GM13977 (cell line): ENCODE measurements at regions not wholly inside any gene's neighbourhood (a gene's known extent, or its start where the extent isn't known, plus 50 kb on each side); places are given as distances from the start of the nearest gene placed in this dataset.
A peak's percentile ranks its signal among the peaks of the same experiment; 100 is the strongest.
"Not testable (repeated sequence)": the region's sequence is repeated elsewhere in the genome, so short reads cannot be mapped to it uniquely, and the experiment has no call there.

ENCODE experiments used
- DNase-seq: peaks from one replicate; pipeline ENCODE4 v3.0.0; 2012; ENCODE audit warnings: low spot score
- in situ Hi-C: fragments of 300-500 bp; cut with MboI; formaldehyde crosslinking; loops from one replicate; pipeline ENCODE4 v1.12.0; 2022; ENCODE audit warnings: low sequenced_read_pairs, low pct_unique_long_range_greater_than_20kb, mixed read lengths, inconsistent platforms; ENCODE audit not compliant: unreplicated experiment
- TF ChIP-seq, protein P1 (sequence below): IDR thresholded peaks from 2 replicates; pipeline ENCODE4 v1.5.1; 2012; ENCODE audit warnings: mild to moderate bottlenecking, control low read depth; ENCODE audit not compliant: insufficient read depth; ENCODE audit errors: extremely low read depth, missing control alignments

DNA sequence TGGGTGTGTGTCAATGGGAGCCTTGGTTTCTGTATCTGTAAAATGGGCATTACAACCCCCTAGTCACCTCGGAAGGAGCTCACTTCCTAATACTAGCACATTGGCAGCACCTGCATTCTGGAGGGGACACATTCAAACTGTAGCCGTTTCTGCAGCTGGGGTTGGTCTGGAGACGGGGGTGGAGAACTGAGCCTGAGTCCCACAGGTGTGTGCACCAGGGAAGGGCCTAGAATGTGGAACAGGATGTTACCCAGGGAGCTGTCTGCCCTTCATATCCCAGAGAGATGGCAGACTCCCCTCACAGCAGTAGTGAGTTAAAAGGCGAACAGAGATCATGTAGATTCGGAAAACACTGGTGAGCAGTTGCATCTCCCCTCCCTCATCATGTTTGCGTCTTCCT is 272.8 kb upstream of the ZNF32 start:
- in situ Hi-C loops, result no loop called here
- TF ChIP-seq, protein P1, sequence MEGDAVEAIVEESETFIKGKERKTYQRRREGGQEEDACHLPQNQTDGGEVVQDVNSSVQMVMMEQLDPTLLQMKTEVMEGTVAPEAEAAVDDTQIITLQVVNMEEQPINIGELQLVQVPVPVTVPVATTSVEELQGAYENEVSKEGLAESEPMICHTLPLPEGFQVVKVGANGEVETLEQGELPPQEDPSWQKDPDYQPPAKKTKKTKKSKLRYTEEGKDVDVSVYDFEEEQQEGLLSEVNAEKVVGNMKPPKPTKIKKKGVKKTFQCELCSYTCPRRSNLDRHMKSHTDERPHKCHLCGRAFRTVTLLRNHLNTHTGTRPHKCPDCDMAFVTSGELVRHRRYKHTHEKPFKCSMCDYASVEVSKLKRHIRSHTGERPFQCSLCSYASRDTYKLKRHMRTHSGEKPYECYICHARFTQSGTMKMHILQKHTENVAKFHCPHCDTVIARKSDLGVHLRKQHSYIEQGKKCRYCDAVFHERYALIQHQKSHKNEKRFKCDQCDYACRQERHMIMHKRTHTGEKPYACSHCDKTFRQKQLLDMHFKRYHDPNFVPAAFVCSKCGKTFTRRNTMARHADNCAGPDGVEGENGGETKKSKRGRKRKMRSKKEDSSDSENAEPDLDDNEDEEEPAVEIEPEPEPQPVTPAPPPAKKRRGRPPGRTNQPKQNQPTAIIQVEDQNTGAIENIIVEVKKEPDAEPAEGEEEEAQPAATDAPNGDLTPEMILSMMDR, result no peak
- DNase-seq, result no peak

DNA sequence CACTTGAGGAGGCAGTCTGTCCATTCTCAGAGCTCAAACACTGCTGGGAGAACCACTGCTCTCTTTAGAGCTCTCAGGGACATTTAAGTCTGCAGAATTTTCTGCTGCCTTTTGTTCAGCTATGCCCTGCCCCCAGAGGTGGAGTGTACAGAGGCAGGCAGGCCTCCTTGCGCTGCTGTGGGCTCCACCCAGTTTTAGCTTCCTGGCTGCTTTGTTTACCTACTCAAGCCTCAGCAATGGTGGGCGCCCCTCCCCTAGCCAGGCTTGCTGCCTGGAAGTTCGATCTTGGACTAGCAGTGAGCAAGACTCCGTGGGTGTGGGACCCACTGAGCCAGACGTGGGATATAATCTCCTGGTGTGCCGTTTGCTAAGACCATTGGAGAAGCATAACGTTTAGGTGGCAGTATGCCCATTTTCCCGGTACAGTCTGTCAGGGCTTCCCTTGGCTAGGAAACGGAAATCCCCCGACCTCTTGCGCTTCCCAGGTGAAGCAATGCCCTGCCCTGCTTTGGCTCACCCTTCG is 271.6 kb upstream of the ZNF32 start:
- DNase-seq, in situ Hi-C loops: not testable (repeated sequence)

GRCh38 chr10:43913676-43914235 is 265.1 kb upstream of the ZNF32 start:
- TF ChIP-seq, protein P1, result no peak
- in situ Hi-C loops, result no loop called here
- no peak for DNase-seq

DNA sequence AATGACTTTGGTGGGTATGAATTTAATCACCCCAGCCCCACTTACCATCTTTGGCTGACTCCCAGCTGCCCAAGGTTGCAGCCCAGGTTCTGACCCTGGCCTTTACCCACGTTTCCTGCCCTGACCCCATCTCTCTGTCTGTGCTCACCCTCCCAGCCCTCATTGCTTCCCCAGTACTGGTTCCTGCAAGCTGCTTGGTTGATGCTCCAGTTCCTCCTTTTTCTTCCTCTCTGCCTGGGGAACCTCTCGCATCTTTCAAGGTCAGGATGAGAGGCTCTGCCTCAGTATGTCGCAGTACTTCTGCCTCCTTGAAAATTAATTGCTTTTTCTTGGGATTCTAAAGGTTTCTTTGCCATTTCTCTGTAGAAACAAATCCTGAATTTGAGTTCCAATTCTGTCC is 263.8 kb upstream of the ZNF32 start:
- DNase-seq, result no peak
- TF ChIP-seq, protein P1, result no peak
- in situ Hi-C loops, result no loop called here

GRCh38 chr10:43906490-43906889 is 257.8 kb upstream of the ZNF32 start:
- in situ Hi-C loops, result no loop called here
- TF ChIP-seq, protein P1, result no peak
- no peak for DNase-seq

GRCh38 chr10:43905512-43906236 is 257.0 kb upstream of the ZNF32 start:
- no peak for DNase-seq
- TF ChIP-seq, protein P1, result no peak
- in situ Hi-C loops, result no loop called here

GRCh38 chr10:43904844-43905243 is 256.2 kb upstream of the ZNF32 start:
- TF ChIP-seq, protein P1, result peak; percentile 7
- in situ Hi-C loops, result no loop called here
- DNase-seq, result no peak
